HT1080 (cell line): ENCODE measurements at regions not wholly inside any gene's neighbourhood (a gene's known extent, or its start where the extent isn't known, plus 50 kb on each side); places are given as distances from the start of the nearest gene placed in this dataset.
A peak's percentile ranks its signal among the peaks of the same experiment; 100 is the strongest.

Experiments
- DNase-seq: peaks from one replicate; pipeline ENCODE4 v3.0.0-alpha.2; 2015; ENCODE audit warnings: low read depth

DNA sequence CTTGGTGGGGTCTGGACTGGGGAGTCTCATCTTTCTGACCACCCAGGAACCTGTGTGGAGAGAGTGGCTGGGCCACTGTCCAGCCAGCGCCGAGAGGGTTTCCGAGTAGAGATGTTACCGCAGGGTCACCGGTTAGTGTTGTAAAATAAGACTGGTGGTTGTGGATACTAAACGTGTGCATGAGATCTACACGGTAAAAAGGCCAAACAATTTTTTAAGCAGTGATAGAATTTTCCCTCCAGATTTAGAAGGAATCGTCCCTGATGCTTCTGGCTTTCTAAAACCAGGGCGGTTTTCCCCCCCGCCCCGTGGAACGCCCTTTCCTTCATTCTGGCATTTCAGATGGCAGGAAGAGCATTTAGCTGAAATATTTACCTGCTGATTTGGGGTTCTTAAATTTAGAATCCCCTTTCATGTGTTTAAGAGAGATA is 72.6 kb upstream of the PPARA start:
- DNase-seq: peak; percentile 52

DNA sequence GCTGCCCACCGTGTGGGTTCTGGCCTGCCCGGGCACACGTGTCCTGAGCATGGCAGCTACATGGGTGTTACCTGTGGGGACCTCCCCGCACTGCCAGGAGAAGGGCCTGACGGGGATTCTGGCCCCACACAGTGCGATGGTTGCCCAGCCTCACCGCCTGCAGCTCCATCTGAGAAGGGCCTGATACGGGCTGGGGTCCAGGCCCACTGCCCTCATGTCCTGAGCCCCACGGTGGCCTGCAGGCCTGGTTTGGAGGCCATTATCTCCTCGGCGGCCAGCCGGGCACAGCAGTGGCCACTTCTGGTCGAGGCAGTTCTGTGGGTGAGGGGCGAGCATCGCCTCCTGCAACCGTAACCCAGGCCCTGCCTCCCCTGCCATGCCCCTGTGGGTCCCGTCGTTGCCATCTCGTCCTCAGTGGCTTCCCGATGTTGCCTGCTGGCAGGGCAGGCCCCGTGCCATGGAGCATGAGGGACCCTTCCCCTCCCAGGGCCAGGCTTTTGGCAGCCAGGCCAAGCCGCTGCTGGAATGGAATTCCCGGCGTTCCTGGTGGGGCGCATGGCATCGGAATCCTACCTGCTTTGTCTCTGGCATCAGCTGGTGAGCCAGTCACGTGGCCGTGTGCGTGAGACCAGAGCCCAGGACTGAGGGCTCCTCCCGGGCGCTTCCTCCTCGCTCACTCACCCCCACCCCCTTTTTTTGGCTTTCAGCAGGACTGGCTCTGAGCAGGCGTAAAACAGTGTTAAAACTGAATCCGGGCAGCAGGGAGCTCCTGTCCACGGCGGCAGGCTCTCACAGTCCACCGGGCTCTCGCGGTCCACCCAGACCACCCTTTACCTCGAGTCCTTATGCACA is 71.9 kb upstream of the PPARA start:
- peak; percentile 91 for DNase-seq

DNA sequence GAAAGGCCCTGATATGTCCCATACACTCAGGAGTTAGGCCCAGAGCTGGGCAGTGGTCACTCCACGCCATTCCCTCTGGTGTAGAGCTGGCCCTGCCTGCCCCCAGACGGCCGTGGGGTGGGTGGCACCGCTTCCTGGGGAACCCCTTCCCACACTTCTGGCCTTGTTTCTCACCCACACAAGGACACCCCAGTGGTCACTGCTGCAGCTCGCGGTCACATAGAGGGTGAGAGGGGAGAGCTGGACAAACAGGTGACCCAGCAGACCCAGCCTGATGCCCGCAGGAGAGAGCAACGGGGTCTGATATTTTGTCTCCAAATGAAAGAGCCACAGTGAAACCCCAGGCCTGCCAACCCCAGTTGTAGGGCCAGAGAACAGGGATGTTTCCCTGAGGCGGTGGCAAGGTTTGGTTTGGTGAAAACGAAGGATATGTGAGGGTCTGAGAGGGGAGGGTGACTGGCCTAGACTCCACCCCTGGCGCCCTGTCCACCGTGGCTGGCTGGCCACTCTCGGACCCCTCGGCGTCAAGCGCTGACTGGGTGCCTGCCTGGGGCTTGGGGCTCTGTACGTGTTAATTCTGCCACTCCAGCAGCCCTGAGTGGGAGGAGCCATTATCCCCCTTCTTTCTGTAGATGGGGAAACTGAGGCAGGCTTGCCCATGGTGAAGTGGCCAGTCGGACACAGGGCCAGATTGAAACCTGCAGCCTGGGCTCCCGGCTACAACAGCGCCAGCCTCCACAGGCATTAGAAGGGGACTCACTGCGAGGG is 71.0 kb upstream of the PPARA start:
- peak; percentile 60 for DNase-seq

DNA sequence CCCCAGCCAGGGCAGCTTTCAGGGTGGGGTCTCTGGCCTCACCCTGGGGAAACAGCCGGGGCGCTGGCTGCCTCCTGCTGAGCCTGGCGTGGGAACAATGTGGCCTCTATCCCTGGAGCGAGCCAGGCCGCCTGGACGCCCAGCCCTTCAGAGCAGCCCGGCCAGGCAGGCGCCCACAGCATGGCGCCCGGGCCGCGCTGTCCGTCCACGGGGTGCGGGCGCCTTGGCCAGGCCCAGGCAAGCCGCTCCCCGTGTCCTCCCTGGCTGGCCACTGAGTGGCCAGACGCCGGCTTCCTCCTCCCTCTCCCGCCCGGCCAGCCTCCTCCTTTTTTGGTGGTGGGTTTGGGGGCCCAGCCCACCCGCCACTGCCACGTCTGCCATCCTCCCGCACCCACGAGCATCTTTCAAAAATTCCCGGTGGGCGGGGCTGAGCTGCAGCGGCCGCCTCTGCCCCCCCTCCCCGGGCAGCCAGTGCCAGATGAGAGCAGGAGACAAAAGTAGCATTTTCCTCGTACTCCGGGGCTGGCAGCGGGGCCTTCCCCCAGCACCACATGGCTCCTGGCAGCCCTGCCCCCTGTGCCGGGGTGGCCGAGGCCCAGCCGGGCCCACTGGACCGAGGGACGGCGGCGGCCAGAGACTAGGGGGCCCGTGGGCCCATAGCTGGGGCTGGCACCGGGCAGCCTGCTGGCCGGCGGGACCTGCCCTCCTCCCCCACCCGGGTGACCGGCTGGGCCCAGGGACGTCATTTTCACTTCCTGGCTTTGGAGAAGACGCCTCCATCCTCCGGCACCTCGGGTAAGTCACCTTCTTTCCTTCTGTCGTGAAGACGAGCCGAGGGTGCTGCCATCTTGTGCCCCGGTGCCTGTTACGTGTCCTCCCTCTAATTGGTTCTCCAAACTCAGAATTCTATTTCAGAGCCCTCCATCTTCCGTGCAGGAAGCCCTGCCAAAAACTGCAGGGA is 70.2 kb upstream of the PPARA start:
- DNase-seq: peak; percentile 97

DNA sequence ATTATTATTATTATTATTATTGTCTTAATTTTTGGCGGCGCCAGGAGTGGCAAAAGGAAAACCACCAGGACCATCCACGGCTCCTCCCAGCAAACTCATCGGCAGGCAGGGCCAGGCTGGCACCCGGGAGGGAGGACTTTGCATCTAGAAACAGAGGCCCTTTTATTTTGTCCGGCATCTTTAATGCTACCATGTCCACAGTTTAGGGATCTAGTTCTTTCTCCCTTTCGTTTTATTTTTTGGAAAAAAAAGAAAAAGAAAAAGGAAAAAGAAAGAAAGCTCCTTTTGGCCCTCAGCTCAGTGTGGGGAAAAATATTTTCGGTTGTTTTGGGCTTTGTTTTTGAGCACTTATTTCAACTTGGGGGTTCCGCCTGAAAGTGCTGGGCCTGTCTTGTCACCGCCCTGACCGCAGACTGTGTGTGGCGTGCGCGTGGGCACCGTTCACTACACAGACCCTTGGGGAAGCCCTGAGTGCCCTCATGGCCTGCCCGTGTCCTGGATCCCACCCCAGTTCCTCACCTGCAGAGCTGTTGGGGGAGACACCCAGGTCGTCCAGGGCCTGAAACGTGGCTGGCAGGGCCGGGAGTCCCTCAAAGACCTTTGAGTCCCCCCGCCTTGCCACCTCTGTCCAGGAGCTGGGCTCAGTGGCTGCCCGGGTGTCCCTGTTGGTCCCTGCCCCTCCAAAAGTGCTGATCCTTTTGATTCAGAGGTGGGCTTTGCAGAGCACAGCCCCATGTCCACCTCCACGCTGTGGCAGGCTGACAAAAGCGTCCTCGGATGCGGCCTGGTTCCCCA is 69.1 kb upstream of the PPARA start:
- no peak for DNase-seq

DNA sequence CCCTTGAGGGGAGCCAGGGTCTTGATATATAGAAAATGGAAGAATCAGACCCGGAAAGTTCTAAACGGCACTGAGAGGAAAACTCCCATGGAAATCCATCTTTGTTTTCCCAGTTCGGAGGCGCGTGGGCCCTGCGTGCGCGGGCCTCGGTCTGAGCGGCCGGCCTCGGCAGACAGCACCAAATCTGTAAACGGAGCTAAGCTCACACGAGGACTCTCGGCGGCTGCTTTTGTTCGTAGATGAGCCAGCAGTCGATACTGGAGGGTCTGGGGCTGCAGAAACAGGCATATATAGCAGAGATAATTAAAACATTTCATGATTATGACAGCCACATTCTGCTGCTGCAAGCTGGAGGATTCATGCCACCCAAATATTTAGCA is 68.5 kb upstream of the PPARA start:
- DNase-seq: peak; percentile 34

DNA sequence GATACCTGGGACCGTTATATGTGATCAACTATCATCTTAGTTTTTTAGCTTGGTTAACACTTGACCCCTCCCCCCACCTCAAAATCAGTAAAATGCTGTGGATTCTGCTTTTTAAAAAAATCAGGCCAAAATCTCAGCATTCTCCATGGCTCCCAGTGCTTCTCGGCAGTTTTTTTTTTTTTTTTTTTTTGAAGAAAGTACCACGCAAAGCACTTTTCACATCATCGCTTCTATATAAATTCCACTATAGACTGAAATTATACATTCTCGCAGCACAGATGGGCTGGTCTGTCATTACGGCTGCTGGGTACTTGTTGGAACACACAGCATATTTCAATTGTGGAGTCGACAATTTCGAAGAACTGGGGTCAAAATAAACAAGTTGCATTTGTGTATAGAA is 67.7 kb upstream of the PPARA start:
- peak; percentile 43 for DNase-seq

DNA sequence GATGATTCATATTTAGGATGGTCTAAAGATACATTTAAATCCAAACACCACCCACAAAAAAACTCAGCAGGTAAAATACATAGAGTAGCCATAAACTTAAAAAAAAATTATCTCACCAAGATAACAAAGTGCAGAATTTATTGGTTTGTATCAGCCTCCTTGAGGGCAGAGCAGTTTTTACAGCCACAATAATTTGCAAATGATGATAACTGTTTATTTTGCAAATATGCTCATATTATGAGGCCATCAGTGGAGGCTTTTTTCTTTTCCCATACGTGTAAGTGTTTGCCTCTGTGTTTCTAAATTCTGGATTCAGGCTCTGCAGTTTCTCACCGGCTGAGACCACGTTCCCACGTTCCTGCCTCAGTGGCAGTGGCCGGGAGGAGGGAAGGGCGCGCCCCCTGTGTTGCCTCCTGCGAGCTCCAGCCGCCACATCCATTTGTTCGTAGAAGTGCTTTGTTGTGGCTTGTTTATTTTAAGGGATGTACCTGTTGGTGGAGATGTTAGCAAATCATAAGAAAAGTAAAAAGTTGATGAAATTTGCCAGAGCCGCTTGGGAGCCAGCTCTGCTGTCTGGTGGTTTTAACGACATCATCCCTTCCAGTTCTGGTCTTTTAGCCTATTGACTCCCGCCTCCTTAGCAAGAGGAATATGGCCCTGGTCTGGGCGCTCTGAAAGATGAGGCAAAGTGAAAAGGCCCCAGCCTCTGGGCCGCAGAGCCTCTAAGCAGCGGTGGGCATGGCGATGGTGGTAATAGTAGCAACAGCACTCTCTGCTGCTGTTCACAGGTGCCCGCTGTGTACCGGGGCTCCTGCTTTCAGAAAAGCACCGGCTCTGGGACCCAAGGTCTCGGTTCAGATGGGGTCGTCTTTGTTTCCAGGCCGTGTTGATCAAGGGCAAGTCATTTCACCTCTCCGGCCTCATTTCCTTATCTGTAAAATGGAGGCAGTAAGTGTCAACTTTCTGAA is 66.7 kb upstream of the PPARA start:
- peak; percentile 50 for DNase-seq

DNA sequence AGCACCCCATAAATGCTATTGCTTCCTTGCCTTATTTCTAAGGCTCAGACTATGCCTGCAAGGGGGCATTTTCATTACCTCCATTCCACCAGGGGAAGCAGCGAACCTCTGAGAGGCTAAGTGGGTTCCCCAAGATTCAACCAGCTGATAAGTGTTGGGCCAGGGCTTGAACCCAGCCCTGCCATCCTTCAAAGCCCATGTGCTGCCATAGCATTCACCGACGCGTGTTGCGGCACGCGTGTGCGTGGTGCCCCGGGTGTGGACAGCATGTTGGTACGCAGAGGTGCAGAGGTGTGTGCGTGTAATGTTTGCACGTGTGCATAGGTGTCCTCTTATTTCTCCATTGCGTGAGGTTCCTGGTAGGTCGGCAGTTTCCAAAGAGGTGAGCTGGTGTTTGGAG is 66.0 kb upstream of the PPARA start:
- peak; percentile 49 for DNase-seq

DNA sequence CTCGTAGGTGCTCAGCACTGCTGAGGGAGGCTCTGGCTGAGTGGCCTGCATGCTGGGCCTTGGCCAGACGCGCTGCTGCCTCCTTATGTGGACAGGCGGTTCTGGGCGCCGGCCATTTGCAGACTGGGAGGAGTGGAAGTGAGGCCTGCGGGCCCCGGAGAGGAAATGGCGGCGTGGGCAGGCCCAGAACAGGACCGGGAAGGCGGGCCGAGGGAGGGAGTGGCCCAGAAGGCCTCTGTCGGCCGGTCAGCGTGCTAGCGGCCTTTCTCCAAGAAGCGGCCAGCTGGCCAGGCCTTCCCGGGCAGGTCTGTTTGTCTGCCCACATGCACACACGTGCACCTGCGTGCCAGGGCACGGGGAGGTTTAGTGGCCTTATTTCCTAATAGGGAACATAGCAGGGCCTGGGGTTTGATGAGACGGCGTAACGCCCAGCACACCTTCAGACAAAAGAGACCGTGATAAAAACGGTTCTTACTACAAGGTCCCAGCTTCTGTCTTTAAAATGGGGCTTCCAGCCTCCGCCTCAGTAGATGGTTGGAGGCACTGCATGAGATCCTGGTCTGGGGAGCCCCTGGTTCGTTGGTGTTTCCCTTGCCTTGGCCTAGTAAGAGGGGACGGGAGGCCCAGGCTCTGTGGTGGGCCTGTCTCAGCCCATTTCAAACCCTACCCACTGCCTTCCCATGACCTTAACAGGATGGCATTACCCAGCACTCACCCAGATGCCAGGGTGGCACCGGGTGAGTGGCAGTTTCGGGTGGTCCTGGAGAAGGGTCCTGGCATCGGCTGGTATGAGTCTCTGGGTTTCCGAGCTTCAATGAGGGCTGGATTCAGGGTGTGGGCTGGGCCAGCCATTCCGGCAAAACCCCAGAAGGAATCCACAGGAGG is 65.1 kb upstream of the PPARA start:
- peak; percentile 95 for DNase-seq

DNA sequence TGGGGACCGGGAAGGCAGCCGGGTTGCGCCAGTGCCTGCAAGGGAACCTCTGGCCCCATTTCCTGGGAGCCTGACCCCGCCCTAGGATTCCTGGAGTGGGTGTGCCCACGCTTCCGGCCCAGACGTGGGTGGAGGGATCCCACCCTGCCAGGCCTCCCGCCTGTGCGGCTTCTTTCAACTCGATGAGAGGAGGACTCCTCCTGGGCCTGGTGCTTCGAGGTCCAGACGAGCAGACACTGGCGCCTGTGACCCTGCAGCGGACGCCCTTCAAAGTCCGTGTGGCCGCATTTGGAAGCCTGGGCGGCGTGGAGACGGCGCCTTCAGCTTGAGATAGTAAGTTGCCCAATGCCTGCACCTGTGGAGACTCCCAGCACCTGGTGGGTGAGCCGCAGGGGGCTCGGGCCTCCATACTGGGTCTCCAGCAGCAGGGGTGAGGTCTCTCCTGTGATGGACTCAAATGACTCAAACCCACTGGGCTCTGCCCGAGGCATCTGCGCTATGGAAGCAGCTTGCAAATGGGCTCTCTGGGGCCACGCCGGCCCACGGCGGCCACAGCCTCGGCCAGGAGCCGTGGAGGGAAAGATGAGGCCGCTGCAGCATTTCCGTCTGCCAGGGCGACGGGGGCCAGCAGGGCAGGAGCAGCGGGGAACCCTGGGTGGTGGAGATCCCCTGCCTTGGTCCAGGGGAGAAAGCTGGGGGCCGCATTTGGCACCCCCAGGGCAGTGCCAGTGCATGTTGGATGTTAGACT is 64.3 kb upstream of the PPARA start:
- peak; percentile 86 for DNase-seq

DNA sequence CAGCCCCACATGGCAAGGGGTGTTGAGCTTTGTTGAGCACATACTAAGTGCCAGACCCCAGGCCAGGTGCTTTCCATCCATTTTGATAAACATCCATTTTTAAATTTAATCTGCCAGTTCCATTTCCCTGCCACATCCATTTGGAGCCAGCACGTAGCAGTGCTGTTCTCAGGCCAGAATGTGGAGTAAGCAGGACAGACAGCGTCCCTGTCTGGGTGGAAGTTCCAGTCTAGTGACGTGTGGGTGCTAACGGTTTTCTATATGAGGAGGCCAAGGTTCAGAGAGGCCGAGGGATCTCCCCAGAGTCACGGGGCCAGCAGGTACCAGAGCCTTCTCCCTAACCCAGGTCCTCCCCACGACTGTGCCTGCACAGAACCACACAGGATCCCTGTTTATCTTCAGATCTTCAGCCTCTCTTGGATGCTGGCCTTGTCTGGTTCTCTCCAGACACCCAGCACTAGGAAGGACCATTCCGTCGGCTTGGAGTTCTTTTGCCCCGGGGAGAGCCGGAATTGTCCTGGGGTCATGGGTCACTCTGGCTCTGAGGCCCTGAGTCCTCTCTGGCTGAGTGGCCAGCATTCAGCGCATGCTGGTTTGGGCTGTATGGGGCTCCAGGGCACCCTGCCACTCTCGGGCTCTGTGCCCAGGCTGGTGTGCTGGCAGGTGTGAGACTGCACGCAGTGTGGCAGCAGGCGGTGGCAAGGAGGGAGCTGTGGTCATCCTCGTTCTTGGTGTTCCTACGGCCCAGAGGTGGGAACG is 63.6 kb upstream of the PPARA start:
- DNase-seq: peak; percentile 58

DNA sequence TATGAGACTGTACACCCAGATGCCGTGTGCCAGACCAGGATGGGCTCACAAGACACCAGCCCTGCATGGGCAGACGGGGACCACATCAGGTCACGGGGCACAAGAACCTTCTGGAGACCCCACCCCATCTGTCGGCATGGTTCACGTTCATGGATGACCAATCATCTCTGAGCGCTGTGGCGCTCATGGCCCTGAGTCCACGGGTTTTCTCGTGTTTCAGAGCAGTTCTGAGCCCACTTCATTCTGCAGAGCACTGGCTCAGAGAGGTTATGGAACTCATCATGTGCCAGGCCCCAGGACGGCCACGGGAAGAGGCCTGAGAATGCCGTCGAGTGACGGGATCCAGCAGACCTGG is 63.0 kb upstream of the PPARA start:
- DNase-seq: no peak

DNA sequence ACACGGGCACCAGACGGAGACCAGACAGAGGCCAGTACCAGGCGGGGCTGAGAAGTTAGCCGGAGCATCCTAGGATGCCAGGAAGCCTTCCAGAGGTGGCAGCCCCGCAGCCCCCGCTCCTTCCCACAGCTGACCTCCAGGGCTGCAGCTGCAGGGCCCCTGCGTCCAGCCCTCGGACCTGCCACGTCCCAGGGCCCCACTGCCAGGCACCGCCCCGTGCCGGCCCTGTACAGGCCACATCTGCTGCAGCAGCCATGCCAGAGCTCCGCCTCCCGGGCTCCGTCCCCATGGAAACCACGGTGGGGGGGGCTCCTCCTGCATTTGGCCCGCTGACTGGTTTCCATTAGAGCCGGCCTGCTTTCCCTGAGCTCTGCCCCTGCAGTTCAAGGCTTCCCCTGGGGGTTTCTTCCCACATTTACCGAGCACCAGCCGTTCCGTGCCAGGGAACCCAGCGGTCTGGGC is 62.5 kb upstream of the PPARA start:
- DNase-seq: peak; percentile 93

DNA sequence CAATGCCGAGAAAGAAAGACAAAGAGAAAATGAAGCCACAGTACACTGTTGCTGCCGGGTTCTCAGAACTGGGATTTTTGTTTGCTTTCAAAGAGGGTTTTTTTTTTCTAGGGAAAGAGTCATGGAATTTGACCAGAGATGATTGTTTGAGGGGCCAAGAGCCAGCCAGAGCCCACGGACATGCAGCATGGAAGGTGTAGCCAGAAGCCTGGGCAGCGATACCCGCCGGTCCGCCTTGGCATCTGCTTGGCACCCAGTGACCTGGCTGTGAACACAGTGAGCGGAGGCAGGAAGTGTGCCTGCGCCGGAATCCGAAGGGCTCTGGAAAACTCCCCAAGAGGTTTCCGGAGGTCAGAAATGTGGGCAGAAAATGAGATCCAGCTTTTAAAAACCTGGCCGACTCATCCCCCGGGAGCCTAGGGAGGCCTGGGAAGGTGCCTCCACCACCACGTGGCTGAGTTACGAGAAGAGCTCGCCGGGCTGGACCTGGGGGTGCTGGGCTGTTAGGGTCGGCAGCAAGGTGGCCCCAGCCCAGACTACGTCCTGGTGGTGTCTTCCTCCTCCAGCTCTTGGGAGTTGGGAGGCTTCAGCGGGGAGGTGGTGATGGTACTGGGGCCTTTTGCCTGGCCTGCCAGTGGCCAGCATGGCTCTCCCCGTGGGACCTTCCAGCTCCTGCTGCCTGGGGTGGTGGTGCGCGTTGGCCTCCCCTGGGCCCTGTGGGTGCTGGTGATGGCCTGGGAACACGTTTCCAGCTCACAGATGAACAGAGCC is 61.6 kb upstream of the PPARA start:
- DNase-seq: peak; percentile 83

DNA sequence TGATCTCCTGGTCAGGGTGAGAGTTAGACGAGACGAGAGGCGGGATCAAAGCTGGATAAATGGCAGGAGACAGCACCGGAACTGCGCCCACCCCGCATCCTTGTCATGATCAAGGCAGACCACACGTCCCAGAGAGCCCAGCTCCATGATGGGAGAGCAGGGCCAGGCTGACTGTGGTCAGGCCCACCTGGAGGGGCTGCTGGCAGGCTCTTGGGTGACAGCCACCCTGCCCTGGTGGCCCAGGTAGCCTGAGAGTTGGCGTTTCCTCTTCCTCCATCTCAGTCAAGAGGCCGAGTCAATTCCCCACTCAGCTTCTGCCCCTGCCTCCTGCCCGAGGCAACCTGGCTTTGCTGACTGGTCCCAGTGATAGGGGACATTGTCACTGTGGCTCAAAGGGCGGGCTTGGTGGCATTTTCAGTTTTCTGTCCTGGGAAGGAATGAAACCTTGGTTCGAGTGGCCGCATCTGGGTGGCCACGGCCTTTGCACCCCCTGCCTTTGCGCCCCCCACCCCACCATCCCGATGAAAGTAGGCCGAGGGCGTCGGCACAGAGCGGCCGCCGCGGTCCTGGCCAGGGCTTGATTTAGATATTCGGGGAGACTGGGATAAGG is 60.8 kb upstream of the PPARA start:
- DNase-seq: no peak
